Daoy (cell line): ENCODE measurements at regions not wholly inside any gene's neighbourhood (a gene's known extent, or its start where the extent isn't known, plus 50 kb on each side); places are given as distances from the start of the nearest gene placed in this dataset.
A peak's percentile ranks its signal among the peaks of the same experiment; 100 is the strongest.

Experiments used
- DNase-seq: peaks from one replicate; pipeline ENCODE4 v3.0.0-alpha.2; 2015; ENCODE audit warnings: low read depth

GRCh38 chr13:110773480-110773879 is 60.0 kb downstream of the ING1 start:
- DNase-seq = no peak

DNA sequence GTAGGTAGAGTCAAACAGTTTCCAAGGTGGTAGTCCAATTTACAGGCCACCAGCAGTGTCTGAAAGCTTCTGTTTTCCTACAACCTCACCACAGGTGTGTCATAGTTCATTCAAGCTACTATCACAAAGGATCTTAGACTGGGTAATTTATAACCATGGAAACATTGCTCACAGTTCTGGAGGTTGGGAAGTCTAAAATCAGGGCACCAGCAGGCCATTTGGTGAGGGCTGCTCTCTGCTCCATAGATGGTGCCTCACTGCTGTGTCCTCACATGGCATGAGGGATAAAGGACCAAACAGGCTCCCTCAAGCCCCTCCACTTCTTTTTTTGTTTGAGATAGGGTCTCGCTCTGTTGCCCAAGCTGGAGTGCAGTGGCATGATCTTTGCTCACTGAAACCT is 60.6 kb downstream of the ING1 start:
- no peak for DNase-seq

GRCh38 chr13:110774490-110774889 is 61.0 kb downstream of the ING1 start:
- no peak for DNase-seq

DNA sequence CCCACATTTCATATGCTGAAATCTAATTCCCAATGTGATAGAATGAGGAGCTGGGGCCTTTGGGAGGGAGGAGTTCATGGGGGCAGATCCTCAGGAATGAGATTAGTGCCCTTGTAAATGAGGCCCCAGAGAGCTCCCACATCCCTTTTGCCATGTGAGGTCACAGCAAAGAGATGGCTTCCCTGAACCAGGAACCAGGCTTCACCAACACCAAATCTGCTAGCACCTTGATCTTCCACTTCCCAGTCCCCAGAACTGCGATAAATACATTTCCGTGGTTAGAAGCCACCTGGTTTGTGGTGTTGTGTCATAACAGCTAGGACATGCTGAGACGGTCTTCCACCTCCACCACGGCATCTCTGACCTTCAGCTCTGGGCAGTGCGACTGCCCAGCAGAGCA is 62.1 kb downstream of the ING1 start:
- DNase-seq = no peak

GRCh38 chr13:110777251-110777820 is 63.8 kb downstream of the ING1 start:
- DNase-seq = no peak

GRCh38 chr13:110779022-110779421 is 65.5 kb downstream of the ING1 start:
- DNase-seq = no peak

GRCh38 chr13:110780422-110780821 is 66.9 kb downstream of the ING1 start:
- no peak for DNase-seq

- DNase-seq = no peak
Observed at GRCh38 chr13:110782185-110782584, 68.7 kb downstream of the ING1 start.

- DNase-seq = no peak
Observed at GRCh38 chr13:110784704-110785103, 71.2 kb downstream of the ING1 start.

DNA sequence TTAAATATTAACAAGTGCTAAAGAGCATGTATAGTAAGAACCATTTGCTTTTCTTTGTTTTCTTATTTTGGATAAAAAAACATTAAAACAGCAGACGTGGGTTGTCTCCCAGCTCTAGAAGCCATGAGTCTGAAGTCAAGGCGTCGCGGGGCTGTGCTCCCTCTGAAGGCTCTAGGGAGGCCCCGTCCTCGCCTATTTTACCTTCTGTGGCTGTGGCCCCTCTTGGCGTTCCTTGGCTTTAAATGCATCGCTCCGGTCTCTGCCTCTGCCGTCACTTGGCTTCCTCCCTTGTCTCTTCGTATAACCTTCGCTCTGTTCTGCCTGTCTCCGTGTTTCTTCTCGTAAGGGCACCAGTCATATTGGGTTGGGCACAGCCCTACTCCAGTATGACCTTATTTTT is 75.3 kb downstream of the ING1 start:
- DNase-seq = no peak

DNA sequence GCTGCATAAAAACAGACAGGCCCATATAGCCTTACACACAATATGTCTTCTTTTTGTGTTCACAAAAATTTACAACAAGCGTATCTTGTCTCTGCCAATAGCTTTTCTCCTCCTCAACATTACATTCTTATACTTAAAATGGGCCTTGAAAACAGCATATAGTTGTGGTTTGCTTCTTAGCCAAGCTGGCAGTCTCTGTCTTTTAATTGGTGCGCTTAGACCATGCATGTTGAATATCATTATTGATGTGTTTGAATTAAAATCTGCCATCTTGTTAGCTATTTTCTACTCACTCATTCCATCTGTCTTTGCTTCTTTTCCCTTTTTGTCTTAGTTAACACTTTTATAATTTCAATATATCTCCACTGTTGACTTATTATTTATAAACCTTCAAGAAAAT is 76.4 kb downstream of the ING1 start:
- no peak for DNase-seq

- no peak for DNase-seq
Observed at GRCh38 chr13:110790371-110790770, 76.9 kb downstream of the ING1 start.

DNA sequence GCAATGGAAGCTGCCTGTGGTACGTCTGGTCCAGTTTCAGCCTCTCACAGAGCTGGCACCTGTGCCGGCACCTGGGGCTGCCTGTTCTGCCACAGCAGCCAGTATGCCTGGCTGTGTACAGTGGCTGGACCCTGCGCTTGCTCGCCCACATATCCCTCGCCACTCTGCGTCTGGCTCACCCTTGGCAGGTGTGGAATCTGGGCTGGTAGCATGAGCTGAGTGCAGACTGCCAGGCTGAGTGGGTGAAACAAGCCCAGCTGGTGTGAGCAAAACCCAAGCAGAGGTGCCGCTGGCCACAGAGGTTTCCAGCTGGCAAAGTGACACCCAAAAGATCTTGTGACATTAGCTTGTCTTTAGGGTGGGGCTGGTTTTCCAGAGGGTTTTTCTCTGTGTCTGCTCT is 80.7 kb downstream of the ING1 start:
- no peak for DNase-seq

- DNase-seq = no peak
Observed at GRCh38 chr13:110797230-110797877, 83.9 kb downstream of the ING1 start.

DNA sequence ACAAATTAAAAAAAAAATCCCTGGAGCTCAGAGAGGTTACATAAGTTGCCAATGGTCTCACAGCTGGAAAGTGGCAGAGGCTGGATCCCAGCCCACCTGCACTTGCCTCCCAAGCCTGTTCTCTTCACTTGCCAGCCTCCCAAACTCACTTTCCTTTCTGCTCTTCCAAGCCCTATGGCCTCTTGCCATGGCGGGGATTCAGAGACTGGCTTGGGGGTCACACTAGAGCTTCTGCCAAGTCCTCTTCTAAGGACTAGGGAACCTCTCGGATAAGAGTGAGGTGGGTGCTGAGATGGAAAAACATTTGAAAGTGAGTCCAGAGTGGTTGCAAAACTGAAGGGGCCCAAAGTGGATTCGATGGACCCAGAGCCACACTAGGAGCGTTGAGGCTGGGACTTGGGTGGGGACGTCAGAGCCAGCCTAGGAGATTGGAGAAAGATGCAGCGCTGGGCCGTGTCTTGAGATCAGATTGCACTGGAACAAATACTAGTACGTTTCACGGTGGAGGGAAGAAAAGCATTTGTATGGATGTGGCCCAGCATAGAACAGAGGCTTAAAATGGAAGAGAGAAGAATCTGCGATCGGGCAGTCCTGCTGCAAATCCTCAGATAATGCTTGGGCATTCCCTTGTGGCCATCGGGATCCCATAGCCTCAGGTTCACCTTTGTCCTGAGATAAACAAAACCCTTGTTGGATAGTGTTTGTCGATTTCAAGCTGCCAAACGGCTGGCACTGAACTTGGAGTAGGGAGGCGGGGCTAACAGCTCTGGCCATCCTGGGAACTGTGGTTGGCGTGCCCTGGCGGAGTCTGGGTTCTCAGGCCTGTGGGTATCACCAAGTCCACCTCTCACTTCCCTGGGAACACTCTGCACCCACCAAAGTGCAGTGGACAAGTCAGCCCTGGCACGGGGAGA is 84.8 kb downstream of the ING1 start:
- DNase-seq = no peak

DNA sequence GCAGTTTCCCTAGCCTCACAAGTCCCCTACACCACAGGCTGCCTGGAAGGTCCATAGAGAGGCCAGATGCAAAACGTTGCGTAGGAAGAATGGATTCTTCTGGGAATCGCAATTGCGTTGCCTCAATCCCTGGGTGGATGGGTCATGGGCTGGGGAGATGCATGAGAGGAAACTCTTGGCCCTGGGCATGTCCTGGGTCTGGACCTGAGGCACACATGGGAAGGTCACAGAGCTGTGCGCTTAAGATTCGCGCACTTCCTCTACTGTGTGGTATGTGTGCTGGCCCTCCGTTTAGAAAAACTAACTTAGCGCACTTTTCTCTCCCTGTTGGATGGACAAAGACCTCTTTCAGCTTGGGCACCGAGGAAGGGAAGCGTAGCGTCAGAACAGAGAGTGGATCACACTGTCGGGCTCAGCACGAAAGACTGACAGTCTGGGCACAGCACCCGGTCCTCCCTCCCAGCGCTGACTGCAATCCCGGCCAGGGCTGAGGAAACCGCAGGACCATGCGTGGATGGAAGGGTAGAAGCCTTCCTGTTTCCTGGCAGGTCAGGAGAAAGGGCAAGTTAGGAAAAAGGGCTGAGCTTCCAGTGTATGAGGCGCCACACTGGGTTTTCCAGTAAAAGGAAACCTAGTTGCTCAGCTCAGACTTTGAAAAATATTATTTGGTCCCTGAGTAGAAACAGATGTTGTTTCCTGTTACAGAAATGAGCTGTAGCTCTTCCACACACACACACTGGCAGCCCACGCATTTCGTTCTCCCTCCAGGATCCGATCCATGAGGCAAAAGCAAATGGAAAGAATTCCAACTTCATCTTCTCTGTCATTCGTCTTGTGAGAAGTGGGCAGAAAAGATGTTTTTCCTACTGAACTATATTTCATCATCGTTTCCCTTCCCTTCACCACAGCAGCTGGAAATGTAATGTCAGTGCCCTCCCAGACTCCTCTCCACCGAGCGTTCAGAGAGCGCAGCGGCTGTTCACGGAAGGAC is 86.0 kb downstream of the ING1 start:
- peak; percentile 52 for DNase-seq

DNA sequence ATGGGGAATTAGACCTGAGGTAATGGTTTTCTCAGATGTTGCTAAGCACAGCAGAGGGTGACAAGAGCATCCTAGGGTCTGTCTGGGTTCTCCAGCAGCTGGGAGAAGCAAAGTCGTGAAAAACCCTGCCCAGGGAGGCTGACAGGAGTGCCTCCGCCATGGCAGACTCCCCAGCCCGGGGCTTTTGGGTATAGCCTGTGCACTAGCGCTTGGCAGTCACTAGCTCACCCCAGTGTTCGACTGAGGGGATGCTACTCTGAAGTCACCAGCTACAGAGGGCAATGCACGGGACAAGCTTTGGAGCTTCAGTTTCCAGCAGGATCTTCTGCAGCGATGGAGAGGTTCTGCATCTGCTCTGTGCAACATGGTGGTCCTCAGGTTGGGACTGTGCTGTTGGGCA is 87.5 kb downstream of the ING1 start:
- DNase-seq = no peak

DNA sequence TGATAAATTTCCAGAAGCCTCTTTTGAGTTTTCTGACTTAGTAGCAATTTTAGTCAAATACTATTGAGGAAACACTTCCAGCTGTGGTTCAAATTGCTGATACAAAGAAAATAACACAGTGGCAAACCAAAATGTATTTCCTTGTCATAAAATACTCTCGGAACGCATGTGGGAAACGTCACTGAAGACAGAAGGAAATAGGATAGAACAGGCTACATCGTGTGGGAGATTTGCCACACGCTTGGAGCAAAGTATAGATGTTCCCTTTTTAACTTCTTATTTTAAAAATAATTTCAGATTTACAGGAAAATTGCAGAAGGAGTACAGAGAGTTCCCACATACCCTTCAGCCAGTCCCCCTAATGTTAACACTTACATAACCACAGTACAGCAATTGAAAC is 88.8 kb downstream of the ING1 start:
- no peak for DNase-seq

DNA sequence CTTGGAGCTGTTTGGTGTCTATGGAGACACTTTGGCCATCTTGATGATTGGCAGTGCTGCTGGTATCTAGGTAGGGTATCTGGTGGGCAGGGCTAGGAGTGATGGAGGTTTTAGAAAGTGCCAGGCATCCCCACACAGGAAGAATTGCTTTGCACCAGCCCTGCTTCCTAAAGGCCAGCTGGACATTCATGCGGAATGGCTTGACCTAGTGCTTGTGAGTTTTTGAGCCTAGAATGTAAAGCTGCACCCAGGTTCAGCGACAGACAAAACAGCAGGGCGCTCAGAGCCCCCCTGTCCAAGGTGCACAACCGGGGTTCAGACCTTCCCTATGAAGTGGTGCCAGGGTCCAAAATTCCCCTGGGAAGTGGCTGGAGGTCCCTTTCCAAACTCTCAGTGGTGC is 93.1 kb downstream of the ING1 start:
- DNase-seq = no peak

- no peak for DNase-seq
Observed at GRCh38 chr13:110807546-110807945, 94.0 kb downstream of the ING1 start.

DNA sequence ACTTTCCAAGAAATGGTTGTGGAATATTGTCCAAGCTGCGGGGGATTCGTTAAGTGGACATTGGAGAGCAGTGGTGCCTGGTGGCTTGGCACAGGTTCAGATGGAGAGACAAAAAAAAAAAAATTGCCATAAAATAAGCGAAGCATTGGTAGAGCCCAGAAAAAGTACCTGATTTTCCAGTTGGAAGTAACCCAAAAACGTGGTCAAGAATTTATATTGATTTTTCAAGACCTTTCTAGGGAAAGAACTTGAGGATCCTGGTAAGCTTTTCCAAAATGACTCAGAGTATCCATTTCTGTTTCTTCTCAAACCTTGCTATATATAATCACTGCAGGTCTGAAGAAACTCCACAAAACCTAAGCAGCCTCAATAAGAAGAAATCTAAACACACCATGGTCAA is 94.6 kb downstream of the ING1 start:
- no peak for DNase-seq
